ENCODE measurements at regions not wholly inside any gene's neighbourhood (a gene's known extent, or its start where the extent isn't known, plus 50 kb on each side); places are given as distances from the start of the nearest gene placed in this dataset.

DNA sequence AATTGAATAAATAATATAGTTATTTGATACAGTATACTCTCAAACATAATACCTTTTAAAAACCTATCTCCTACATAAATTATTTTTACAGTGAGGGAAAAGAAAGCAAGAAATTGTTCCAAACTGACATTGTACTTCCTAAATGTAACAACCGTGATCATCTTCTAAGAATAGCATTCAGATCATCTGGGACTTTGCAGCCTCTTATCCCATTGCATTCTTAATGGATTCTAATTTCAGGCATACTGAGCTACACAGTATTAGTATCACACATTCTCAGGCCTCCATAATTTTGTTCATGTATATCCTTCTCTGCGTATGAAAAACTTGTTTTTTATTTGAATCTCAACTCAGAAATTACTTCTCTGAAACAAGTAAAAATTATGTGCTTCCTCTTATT, 1134.7 kb upstream of the CDH2 start:
- peaks cover 15% of the 10 kb centered on the region for H3K9me3 Mint-ChIP-seq
- DNase-seq: no peak
- no peak overlapping the region for H3K27ac Mint-ChIP-seq
- H3K4me1 Mint-ChIP-seq (ENCODE audit: low read depth): no peaks in the 10 kb centered on the region
- H3K36me3 Mint-ChIP-seq (ENCODE audit: low read depth): no peaks in the 10 kb centered on the region
- no peak overlapping the region for H3K4me3 Mint-ChIP-seq
- H3K27me3 Mint-ChIP-seq: no peaks in the 10 kb centered on the region

- no peaks in the 10 kb centered on the region for H3K36me3 Mint-ChIP-seq (ENCODE audit: low read depth)
- no peak overlapping the region for H3K4me3 Mint-ChIP-seq
- H3K27me3 Mint-ChIP-seq: no peaks in the 10 kb centered on the region
- no peak for DNase-seq
- H3K9me3 Mint-ChIP-seq: peaks cover 17% of the 10 kb centered on the region
- no peaks in the 10 kb centered on the region for H3K4me1 Mint-ChIP-seq (ENCODE audit: low read depth)
- H3K27ac Mint-ChIP-seq: no peak overlapping the region
These were observed 1132.4 kb upstream of the CDH2 start for GRCh38 chr18:29309366-29309765.

DNA sequence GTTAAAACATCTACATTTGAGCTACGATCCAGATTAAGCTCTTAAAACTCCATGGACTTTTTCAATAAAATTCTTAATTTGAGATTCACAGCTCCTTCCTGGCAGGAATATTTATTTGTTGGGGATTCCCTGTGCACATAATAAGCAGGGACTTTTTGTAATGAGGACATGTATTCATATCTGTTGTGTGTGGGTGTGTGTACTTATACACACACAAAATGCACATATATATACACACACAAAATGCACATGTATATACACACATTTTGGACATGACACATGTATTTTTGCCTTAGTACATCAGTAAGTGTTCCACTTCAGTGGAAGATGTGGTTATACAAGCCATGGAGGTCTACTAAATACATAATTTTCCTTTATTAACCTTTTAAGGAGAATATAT, 1131.1 kb upstream of the CDH2 start:
- Mint-ChIP-seq H3K27me3 (no peaks in the 10 kb centered on the region), H3K4me1 (ENCODE audit: low read depth) (no peaks in the 10 kb centered on the region), H3K4me3 (no peak overlapping the region), H3K36me3 (ENCODE audit: low read depth) (no peaks in the 10 kb centered on the region), H3K9me3 (peaks cover 17% of the 10 kb centered on the region), H3K27ac (no peak overlapping the region)
- no peak for DNase-seq

GRCh38 chr18:29307231-29307630, 1130.3 kb upstream of the CDH2 start:
- no peaks in the 10 kb centered on the region for H3K4me1 Mint-ChIP-seq (ENCODE audit: low read depth)

DNA sequence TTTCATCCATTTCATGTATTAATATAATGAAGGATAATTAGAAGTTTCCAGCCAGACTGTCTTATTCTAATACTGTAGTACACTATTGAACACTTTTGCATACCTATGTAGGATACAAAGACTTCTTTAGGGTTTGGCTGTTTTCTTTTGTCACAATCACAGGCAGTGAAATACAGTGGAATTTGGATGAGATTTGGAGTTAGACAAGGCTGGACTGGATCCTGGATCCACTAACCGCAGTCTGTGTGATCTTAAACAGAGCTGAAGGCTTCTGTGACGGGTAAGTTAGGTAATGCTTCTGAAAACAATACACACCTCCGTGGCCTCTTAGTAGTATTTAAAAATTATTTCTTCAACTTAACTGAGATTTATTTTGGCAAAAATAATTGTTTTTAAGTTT, 1128.6 kb upstream of the CDH2 start:
- no peak for DNase-seq
- H3K27me3 Mint-ChIP-seq: no peaks in the 10 kb centered on the region
- no peaks in the 10 kb centered on the region for H3K4me1 Mint-ChIP-seq (ENCODE audit: low read depth)
- H3K36me3 Mint-ChIP-seq (ENCODE audit: low read depth): no peaks in the 10 kb centered on the region
- no peak overlapping the region for H3K4me3 Mint-ChIP-seq
- no peak overlapping the region for H3K27ac Mint-ChIP-seq
- H3K9me3 Mint-ChIP-seq: peaks cover 15% of the 10 kb centered on the region

More at GRCh38 chr18:29307231-29307630, 1130.3 kb upstream of the CDH2 start:
- peaks cover 17% of the 10 kb centered on the region for H3K9me3 Mint-ChIP-seq
- H3K4me3 Mint-ChIP-seq: no peak overlapping the region
- no peaks in the 10 kb centered on the region for H3K27me3 Mint-ChIP-seq
- no peak for DNase-seq
- no peak overlapping the region for H3K27ac Mint-ChIP-seq
- no peaks in the 10 kb centered on the region for H3K36me3 Mint-ChIP-seq (ENCODE audit: low read depth)

DNA sequence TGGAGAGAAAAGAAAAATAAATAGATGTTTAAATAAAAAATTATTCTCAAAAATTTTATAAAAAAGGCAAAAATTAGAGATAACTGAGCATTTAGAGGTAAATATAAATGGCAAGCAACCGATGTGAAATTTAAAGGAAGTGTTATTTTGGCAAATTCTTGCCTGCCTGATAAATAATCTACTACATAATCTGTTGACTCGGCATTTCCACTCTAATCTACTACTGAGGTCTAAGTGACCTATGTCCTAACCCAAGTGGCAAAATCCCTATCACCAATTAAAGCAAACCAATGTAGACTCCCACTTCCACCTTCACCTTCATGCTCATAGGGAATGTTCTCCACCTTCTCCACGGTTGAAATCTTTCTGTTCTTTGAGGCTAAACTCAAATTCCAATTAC, 1124.1 kb upstream of the CDH2 start:
- Mint-ChIP-seq H3K9me3 (peaks cover 24% of the 10 kb centered on the region), H3K27me3 (no peaks in the 10 kb centered on the region), H3K27ac (no peak overlapping the region), H3K4me3 (no peak overlapping the region), H3K36me3 (ENCODE audit: low read depth) (no peaks in the 10 kb centered on the region), H3K4me1 (ENCODE audit: low read depth) (no peaks in the 10 kb centered on the region)
- DNase-seq: no peak

GRCh38 chr18:29285471-29285870, 1108.5 kb upstream of the CDH2 start:
- no peak overlapping the region for H3K27ac Mint-ChIP-seq
- H3K36me3 Mint-ChIP-seq (ENCODE audit: low read depth): no peaks in the 10 kb centered on the region
- H3K9me3 Mint-ChIP-seq: peaks cover 45% of the 10 kb centered on the region
- no peak for DNase-seq
- H3K4me3 Mint-ChIP-seq: no peak overlapping the region
- no peaks in the 10 kb centered on the region for H3K4me1 Mint-ChIP-seq (ENCODE audit: low read depth)
- no peaks in the 10 kb centered on the region for H3K27me3 Mint-ChIP-seq

DNA sequence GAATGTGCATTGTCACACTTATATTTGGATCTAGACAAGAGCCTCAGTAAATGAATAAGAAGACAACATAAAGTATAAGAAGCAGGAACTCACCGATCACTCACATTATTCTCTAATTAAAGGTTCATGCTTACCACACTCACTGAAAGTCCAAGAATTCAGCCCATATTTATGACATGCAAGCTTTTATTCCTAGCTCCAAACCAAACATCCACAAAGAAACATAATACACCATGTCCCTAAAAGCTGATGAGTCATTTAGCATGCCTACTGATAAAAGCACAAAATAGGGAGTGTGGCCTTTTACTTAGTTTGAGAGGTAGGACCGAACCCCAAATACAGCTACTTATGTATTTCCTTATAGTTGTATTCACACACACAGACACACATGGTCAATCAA, 1094.6 kb upstream of the CDH2 start:
- Mint-ChIP-seq H3K27ac (no peak overlapping the region), H3K9me3 (peaks cover 16% of the 10 kb centered on the region), H3K36me3 (ENCODE audit: low read depth) (no peaks in the 10 kb centered on the region), H3K27me3 (no peaks in the 10 kb centered on the region), H3K4me1 (ENCODE audit: low read depth) (no peaks in the 10 kb centered on the region), H3K4me3 (no peak overlapping the region)
- no peak for DNase-seq

DNA sequence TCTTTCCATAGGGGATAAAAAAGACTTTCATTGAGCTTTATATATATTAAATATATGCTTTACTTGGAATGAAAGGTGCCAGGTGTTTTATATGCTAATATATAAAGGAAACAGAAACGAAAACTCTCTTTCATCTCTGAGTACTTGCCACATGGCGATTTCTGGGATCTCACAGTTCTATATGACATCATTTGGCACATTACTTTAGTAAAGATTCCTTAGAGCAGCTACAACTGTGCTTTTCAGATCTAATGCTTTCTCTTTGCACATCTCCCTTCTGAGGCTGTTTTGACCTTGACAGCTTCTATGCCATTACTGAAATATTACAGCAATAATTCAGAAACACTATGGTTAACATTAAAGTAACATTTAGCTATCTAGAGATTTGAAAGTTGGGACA, 1082.9 kb upstream of the CDH2 start:
- Mint-ChIP-seq H3K4me1 (ENCODE audit: low read depth) (no peaks in the 10 kb centered on the region), H3K9me3 (peaks cover 33% of the 10 kb centered on the region), H3K27me3 (no peaks in the 10 kb centered on the region), H3K27ac (no peak overlapping the region), H3K4me3 (no peak overlapping the region), H3K36me3 (ENCODE audit: low read depth) (no peaks in the 10 kb centered on the region)
- DNase-seq: no peak

GRCh38 chr18:29254123-29254522, 1077.2 kb upstream of the CDH2 start:
- no peaks in the 10 kb centered on the region for H3K27me3 Mint-ChIP-seq
- H3K36me3 Mint-ChIP-seq (ENCODE audit: low read depth): no peaks in the 10 kb centered on the region
- H3K4me3 Mint-ChIP-seq: no peak overlapping the region
- peaks cover 15% of the 10 kb centered on the region for H3K9me3 Mint-ChIP-seq
- no peak for DNase-seq
- no peaks in the 10 kb centered on the region for H3K4me1 Mint-ChIP-seq (ENCODE audit: low read depth)
- no peak overlapping the region for H3K27ac Mint-ChIP-seq

GRCh38 chr18:29251681-29252080, 1074.8 kb upstream of the CDH2 start:
- DNase-seq: no peak
- Mint-ChIP-seq H3K4me1 (ENCODE audit: low read depth) (no peaks in the 10 kb centered on the region), H3K4me3 (no peak overlapping the region), H3K27me3 (no peaks in the 10 kb centered on the region), H3K9me3 (peaks cover 18% of the 10 kb centered on the region), H3K36me3 (ENCODE audit: low read depth) (no peaks in the 10 kb centered on the region), H3K27ac (no peak overlapping the region)

DNA sequence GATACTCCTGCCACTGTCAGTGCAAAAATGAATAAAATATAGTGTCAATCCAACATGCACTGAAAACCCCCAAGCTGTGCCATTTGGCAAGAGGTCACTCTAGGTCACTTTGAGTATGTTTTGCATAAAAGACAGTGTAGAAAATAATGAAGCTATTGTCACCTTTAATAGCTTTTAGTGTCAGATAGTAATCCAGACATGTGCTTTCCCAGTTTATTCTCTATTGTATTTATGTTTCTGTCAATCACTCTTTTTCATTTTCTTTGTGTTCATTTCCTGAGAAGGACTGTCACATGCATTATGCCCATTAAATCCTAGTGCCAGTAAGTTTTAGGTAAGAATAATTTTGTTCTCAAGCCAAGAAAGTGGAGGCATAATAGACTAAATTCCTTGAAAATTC, 1073.9 kb upstream of the CDH2 start:
- no peaks in the 10 kb centered on the region for H3K36me3 Mint-ChIP-seq (ENCODE audit: low read depth)
- peaks cover 14% of the 10 kb centered on the region for H3K9me3 Mint-ChIP-seq
- H3K27ac Mint-ChIP-seq: no peak overlapping the region
- DNase-seq: no peak
- no peak overlapping the region for H3K4me3 Mint-ChIP-seq
- H3K4me1 Mint-ChIP-seq (ENCODE audit: low read depth): no peaks in the 10 kb centered on the region
- H3K27me3 Mint-ChIP-seq: no peaks in the 10 kb centered on the region

GRCh38 chr18:29250259-29250658, 1073.3 kb upstream of the CDH2 start:
- H3K4me1 Mint-ChIP-seq (ENCODE audit: low read depth): no peaks in the 10 kb centered on the region
- peaks cover 17% of the 10 kb centered on the region for H3K9me3 Mint-ChIP-seq
- no peaks in the 10 kb centered on the region for H3K36me3 Mint-ChIP-seq (ENCODE audit: low read depth)
- DNase-seq: no peak
- no peaks in the 10 kb centered on the region for H3K27me3 Mint-ChIP-seq
- no peak overlapping the region for H3K27ac Mint-ChIP-seq
- no peak overlapping the region for H3K4me3 Mint-ChIP-seq

- Mint-ChIP-seq H3K27me3 (no peaks in the 10 kb centered on the region), H3K4me1 (ENCODE audit: low read depth) (no peaks in the 10 kb centered on the region), H3K9me3 (peaks cover 23% of the 10 kb centered on the region), H3K36me3 (ENCODE audit: low read depth) (no peaks in the 10 kb centered on the region), H3K27ac (no peak overlapping the region), H3K4me3 (no peak overlapping the region)
- no peak for DNase-seq
These were observed 1071.9 kb upstream of the CDH2 start for GRCh38 chr18:29248805-29249204.

- Mint-ChIP-seq H3K9me3 (peaks cover 28% of the 10 kb centered on the region), H3K4me1 (ENCODE audit: low read depth) (no peaks in the 10 kb centered on the region), H3K4me3 (no peak overlapping the region), H3K27me3 (no peaks in the 10 kb centered on the region), H3K27ac (no peak overlapping the region), H3K36me3 (ENCODE audit: low read depth) (no peaks in the 10 kb centered on the region)
- no peak for DNase-seq
These were observed 1064.3 kb upstream of the CDH2 start for GRCh38 chr18:29241199-29241598.

DNA sequence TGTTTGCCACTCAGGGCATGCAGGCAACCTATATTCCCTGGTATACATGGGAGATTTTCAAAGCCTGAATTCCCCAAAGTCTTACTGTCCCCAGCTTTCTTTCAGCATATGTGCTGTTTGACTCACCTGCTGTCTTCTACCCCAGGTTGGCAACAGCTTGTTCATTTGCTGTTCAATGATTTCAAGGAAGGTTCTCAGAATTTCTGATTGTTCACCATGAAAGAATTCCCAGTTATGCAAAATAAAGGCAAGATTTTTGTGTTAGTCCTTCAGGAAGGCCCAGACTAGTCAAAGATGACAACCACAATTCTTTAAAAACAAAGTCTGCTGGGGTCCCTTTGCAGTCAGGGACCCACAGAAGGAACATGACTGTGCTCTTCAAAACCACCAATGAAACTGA, 1057.8 kb upstream of the CDH2 start:
- Mint-ChIP-seq H3K4me1 (ENCODE audit: low read depth) (no peaks in the 10 kb centered on the region), H3K27me3 (no peaks in the 10 kb centered on the region), H3K27ac (no peak overlapping the region), H3K4me3 (no peak overlapping the region), H3K9me3 (peaks cover 15% of the 10 kb centered on the region), H3K36me3 (ENCODE audit: low read depth) (no peaks in the 10 kb centered on the region)
- no peak for DNase-seq
